B cell (primary cell): ENCODE measurements at regions not wholly inside any gene's neighbourhood (a gene's known extent, or its start where the extent isn't known, plus 50 kb on each side); places are given as distances from the start of the nearest gene placed in this dataset.

ENCODE experiments used
- EZH2 ChIP-seq: IDR thresholded peaks from 2 replicates; pipeline ENCODE4 v1.6.1; 2012; ENCODE audit warnings: borderline replicate concordance, low read depth, mild to moderate bottlenecking, moderate library complexity, low read length; ENCODE audit not compliant: insufficient read depth, poor library complexity, severe bottlenecking
- TF ChIP-seq, protein P1 (sequence below): fragments of 200-600 bp; IDR thresholded peaks from one replicate; pipeline ENCODE4 v1.8.0; 2022; ENCODE audit warnings: antibody characterized with exemption, mild to moderate bottlenecking

DNA sequence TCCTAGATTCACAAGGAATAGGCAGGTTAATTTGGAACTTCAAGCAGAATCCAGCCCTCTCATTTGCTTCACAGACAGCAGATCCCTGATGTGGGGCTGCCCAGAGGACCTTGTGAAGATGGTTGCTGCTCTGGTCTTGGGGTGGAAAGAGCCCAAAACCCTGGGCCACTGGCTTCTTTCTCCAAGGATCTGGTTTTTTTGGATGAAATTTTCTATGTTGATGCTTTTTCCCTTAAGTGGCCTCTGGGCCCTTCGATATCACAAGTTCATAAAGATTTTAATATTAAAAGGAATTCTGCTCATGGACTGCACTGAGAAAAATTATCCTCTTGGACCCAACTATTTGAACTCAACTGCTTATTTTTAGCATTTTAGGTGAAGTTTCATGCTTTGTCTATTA lies 421.1 kb downstream of the KLF5 start:
- TF ChIP-seq, protein P1, sequence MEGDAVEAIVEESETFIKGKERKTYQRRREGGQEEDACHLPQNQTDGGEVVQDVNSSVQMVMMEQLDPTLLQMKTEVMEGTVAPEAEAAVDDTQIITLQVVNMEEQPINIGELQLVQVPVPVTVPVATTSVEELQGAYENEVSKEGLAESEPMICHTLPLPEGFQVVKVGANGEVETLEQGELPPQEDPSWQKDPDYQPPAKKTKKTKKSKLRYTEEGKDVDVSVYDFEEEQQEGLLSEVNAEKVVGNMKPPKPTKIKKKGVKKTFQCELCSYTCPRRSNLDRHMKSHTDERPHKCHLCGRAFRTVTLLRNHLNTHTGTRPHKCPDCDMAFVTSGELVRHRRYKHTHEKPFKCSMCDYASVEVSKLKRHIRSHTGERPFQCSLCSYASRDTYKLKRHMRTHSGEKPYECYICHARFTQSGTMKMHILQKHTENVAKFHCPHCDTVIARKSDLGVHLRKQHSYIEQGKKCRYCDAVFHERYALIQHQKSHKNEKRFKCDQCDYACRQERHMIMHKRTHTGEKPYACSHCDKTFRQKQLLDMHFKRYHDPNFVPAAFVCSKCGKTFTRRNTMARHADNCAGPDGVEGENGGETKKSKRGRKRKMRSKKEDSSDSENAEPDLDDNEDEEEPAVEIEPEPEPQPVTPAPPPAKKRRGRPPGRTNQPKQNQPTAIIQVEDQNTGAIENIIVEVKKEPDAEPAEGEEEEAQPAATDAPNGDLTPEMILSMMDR: no peak
- no peak for TF ChIP-seq EZH2
